ENCODE measurements at regions not wholly inside any gene's neighbourhood (a gene's known extent, or its start where the extent isn't known, plus 50 kb on each side); places are given as distances from the start of the nearest gene placed in this dataset.
A peak's percentile ranks its signal among the peaks of the same experiment; 100 is the strongest.

DNA sequence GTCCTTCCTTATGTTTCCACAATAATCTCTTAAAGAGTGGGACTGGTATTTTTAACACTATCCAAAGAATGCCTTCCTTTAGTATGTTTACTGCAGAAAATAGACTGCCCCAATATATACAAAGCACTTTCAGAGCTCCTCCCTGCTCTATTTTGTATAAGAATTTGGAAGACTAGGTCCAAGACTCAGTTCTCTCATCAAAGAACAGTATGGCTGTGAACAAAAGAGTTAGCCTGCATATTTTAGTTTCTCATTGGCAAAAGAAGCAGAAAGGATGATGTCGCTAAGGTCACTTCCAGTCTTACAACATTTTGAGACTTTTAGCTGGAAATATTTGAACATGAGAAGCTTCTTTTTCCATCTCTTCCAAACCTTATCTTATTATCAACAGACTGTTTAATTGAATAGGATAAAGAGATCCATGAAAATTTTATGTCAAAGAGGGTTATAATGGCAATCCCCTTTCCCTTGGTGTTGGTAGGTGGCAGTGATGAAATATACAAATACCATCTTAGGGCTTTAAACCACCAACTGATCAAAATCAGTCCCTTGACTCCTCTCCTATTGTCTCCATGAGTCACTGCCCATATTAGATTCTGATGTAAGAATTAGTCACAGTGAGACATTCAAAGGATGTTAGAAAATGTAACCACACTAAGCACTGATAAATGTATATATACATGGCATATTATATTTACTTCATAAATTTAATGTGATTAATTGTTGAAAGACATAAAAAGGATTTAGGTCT, 266.9 kb upstream of the DSEL start:
- Histone ChIP-seq H4K20me1 (ENCODE audit: insufficient read depth) (no peaks in the 10 kb centered on the region), H3K36me3 (ENCODE audit: low read depth) (no peaks in the 10 kb centered on the region), H3K9me2 (ENCODE audit: insufficient read depth) (no peaks in the 10 kb centered on the region), H3K4me1 (replicated peaks; ENCODE audit: insufficient read depth) (peaks cover 17% of the 10 kb centered on the region), H3K4me3 (no peak overlapping the region), H3K4me2 (no peak overlapping the region; the same call in 1 of the 2 replicates), H3F3A (ENCODE audit: insufficient read depth, low read depth) (0 out of 2 replicates have a peak, but pooled peaks cover 5% of the 10 kb centered on the region), H3K9me3 (ENCODE audit: insufficient read depth, low read depth) (peaks cover 23% of the 10 kb centered on the region; the same call in 1 of the 2 replicates), H3K27me3 (ENCODE audit: insufficient read depth, low read depth) (no peaks in the 10 kb centered on the region), H3K27ac (peak overlapping the region; percentile 70), H3K79me2 (ENCODE audit: low read depth) (no peaks in the 10 kb centered on the region), H2AFZ (peak overlapping the region; percentile 68)
- intact Hi-C loops (cut with micrococcal nuclease; ENCODE audit: unreplicated experiment): loop anchor here (5.0 kb wide), 1 partner anchor 266 kb away; the partner anchor contains the start of gene DSEL
- BruUV-seq (replicated peaks): TSS peak; percentile 30
- POLR2A ChIA-PET (ENCODE audit: unreplicated experiment): interaction anchor here (0.5 kb wide), 1 partner anchor 155 kb away, joined by 6 read pairs; no protein-coding TSS in a partner anchor
- TF ChIP-seq, protein P1, sequence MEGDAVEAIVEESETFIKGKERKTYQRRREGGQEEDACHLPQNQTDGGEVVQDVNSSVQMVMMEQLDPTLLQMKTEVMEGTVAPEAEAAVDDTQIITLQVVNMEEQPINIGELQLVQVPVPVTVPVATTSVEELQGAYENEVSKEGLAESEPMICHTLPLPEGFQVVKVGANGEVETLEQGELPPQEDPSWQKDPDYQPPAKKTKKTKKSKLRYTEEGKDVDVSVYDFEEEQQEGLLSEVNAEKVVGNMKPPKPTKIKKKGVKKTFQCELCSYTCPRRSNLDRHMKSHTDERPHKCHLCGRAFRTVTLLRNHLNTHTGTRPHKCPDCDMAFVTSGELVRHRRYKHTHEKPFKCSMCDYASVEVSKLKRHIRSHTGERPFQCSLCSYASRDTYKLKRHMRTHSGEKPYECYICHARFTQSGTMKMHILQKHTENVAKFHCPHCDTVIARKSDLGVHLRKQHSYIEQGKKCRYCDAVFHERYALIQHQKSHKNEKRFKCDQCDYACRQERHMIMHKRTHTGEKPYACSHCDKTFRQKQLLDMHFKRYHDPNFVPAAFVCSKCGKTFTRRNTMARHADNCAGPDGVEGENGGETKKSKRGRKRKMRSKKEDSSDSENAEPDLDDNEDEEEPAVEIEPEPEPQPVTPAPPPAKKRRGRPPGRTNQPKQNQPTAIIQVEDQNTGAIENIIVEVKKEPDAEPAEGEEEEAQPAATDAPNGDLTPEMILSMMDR (conservative IDR thresholded peaks at IDR 0.05): no peak
- TF ChIP-seq EZH2 (IDR thresholded peaks at IDR 0.05; ENCODE audit: low read depth): no peak
- CTCF ChIA-PET: no interaction called here
- DNase-seq: peak in 1 of 2 experiments; percentile 66

DNA sequence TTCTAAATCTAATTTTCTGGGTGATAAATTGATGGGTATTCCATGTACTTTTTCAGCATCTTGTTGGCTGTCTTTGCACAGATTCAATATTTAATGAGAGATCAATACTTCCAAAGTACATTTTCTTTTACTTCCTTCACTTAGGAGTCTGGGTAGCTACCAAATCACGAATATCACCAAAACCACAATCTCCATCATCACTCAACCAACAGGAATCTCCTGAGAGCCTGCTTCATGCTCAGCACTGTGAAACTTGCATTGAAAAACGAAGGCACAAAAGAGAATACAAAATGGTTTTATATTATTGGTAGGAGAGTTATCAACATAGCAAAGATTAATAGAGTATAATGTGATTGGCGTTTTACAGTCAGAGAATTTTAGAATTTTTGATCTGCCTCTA, 261.5 kb upstream of the DSEL start:
- no peak for TF ChIP-seq EZH2 (IDR thresholded peaks at IDR 0.05; ENCODE audit: low read depth)
- TF ChIP-seq, protein P1 (conservative IDR thresholded peaks at IDR 0.05): no peak
- no peak for DNase-seq
- Histone ChIP-seq H3K79me2 (ENCODE audit: low read depth) (no peaks in the 10 kb centered on the region), H3K4me2 (no peak overlapping the region), H2AFZ (no peak overlapping the region), H3K9me3 (ENCODE audit: insufficient read depth, low read depth) (peaks cover 4% of the 10 kb centered on the region; the same call in 1 of the 2 replicates), H3K36me3 (ENCODE audit: low read depth) (no peaks in the 10 kb centered on the region), H3K4me1 (replicated peaks; ENCODE audit: insufficient read depth) (peaks cover 5% of the 10 kb centered on the region), H4K20me1 (ENCODE audit: insufficient read depth) (no peaks in the 10 kb centered on the region), H3F3A (ENCODE audit: insufficient read depth, low read depth) (0 out of 2 replicates have a peak, but pooled peaks cover under 1% of the 10 kb centered on the region), H3K9me2 (ENCODE audit: insufficient read depth) (no peaks in the 10 kb centered on the region), H3K4me3 (no peak overlapping the region), H3K27ac (no peak overlapping the region), H3K27me3 (ENCODE audit: insufficient read depth, low read depth) (no peaks in the 10 kb centered on the region)
- intact Hi-C loops (cut with micrococcal nuclease; ENCODE audit: unreplicated experiment): no loop called here
- no TSS peak for BruUV-seq (replicated peaks)
- ChIA-PET CTCF (no interaction called here), POLR2A (ENCODE audit: unreplicated experiment) (no interaction called here)

DNA sequence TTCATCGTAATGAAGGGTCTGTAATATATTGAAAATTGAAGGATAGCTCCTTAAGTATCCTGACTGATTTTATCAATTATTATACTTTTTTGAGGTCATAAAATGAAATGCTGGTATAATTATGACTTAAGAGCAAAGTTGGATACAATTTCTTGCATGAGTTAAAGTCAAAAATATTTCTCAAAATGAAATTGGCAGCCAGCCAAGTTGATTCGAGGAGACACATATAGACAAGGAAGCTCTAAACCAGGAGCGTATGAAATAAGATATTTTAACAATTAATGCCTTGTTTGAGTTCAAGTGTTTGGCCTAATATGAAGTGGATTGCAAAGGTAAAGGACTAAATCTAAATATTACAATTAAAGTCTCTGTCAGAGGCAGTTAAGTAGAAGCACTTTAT, 260.4 kb upstream of the DSEL start:
- no peaks in the 10 kb centered on the region for H3K36me3 ChIP-seq (ENCODE audit: low read depth)
- H3K9me2 ChIP-seq (ENCODE audit: insufficient read depth): no peaks in the 10 kb centered on the region
- H3K9me3 ChIP-seq (ENCODE audit: insufficient read depth, low read depth): no peaks in the 10 kb centered on the region
- H3K4me1 ChIP-seq (replicated peaks; ENCODE audit: insufficient read depth): no peaks in the 10 kb centered on the region
- DNase-seq: no peak
- no peak overlapping the region for H3K4me3 ChIP-seq
- H3K79me2 ChIP-seq (ENCODE audit: low read depth): no peaks in the 10 kb centered on the region
- TF ChIP-seq, protein P1 (conservative IDR thresholded peaks at IDR 0.05): no peak
- TF ChIP-seq EZH2 (IDR thresholded peaks at IDR 0.05; ENCODE audit: low read depth): no peak
- H3F3A ChIP-seq (ENCODE audit: insufficient read depth, low read depth): no peaks in the 10 kb centered on the region
- intact Hi-C loops (cut with micrococcal nuclease; ENCODE audit: unreplicated experiment): no loop called here
- no peaks in the 10 kb centered on the region for H4K20me1 ChIP-seq (ENCODE audit: insufficient read depth)
- no peak overlapping the region for H2AFZ ChIP-seq
- no peaks in the 10 kb centered on the region for H3K27me3 ChIP-seq (ENCODE audit: insufficient read depth, low read depth)
- H3K4me2 ChIP-seq: no peak overlapping the region
- BruUV-seq (replicated peaks): no TSS peak
- ChIA-PET CTCF (no interaction called here), POLR2A (ENCODE audit: unreplicated experiment) (no interaction called here)
- no peak overlapping the region for H3K27ac ChIP-seq
